Panc1 (cell line): ENCODE measurements at regions not wholly inside any gene's neighbourhood (a gene's known extent, or its start where the extent isn't known, plus 50 kb on each side); places are given as distances from the start of the nearest gene placed in this dataset.

ENCODE experiments used
- ATAC-seq: fragments of 200-7000 bp; cut with Tn5 transposase; 2 replicates; pipeline ENCODE4 v1.9.1; 2020; ENCODE audit warnings: mild to moderate bottlenecking, moderate library complexity
- BruUV-seq: library from RNA; stranded (reverse); fragments of 400-500 nt; replicated peaks from 2 replicates; lab custom pipeline; 2021; lab: Mats Ljungman, UMichigan
- CTCF ChIA-PET: fragments of 300-600 bp; sonication (Branson Sonifier 250); formaldehyde crosslinking; loops from one replicate; lab custom pipeline; 2022; ENCODE audit warnings: antibody characterized with exemption; lab: Charles Lee
- POLR2A ChIA-PET: fragments of 300-600 bp; sonication (Branson Sonifier 250); formaldehyde crosslinking; loops from one replicate; lab custom pipeline; 2022; ENCODE audit warnings: antibody characterized with exemption; lab: Charles Lee
- DNase-seq: peaks from one replicate; pipeline ENCODE4 v3.0.0-alpha.2; 2010; ENCODE audit warnings: low read depth, low spot score
- H3K27ac ChIP-seq: 2 replicates; pipeline ENCODE4 v1.5.1; 2011; ENCODE audit warnings: mild to moderate bottlenecking, low read length, inconsistent platforms
- H3K27me3 ChIP-seq: fragments of 200-500 bp; sonication (Bioruptor generic); 2 replicates; pipeline ENCODE4 v1.6.0; 2014; ENCODE audit warnings: low read length, inconsistent platforms; ENCODE audit not compliant: control insufficient read depth, insufficient read depth
- H3K36me3 ChIP-seq: fragments of 200-500 bp; sonication (Bioruptor generic); 2 replicates; pipeline ENCODE4 v1.5.1; 2014; ENCODE audit warnings: inconsistent platforms, mild to moderate bottlenecking, low read length, moderate library complexity; ENCODE audit not compliant: control insufficient read depth, insufficient read depth
- H3K4me1 ChIP-seq: 2 replicates; pipeline ENCODE4 v1.5.1; 2011; ENCODE audit warnings: inconsistent platforms, mild to moderate bottlenecking, low read length, moderate library complexity; ENCODE audit not compliant: control insufficient read depth, insufficient read depth
- H3K4me3 ChIP-seq, 2 experiments: 2 replicates each; pipeline ENCODE4 v1.5.1; 2011 to 2012; ENCODE audit warnings: low read depth in 2 of 2, low read length in 2 of 2, mild to moderate bottlenecking in 2 of 2, inconsistent platforms in 1 of 2, moderate library complexity in 1 of 2
- H3K9me3 ChIP-seq: fragments of 200-500 bp; sonication (Bioruptor generic); 2 replicates; pipeline ENCODE4 v1.5.1; 2014; ENCODE audit warnings: low read depth, mild to moderate bottlenecking, inconsistent platforms, low read length, moderate library complexity; ENCODE audit not compliant: control insufficient read depth, insufficient read depth
- CTCF ChIP-seq: fragments of 450-650 bp; IDR thresholded peaks from 2 replicates; pipeline ENCODE4 v1.5.1; 2017; ENCODE audit warnings: mild to moderate bottlenecking
- POLR2AphosphoS5 ChIP-seq: IDR thresholded peaks from 2 replicates; pipeline ENCODE4 v1.6.1; 2012; ENCODE audit warnings: mild to moderate bottlenecking, low read depth, low read length, moderate library complexity
- SIN3A ChIP-seq: IDR thresholded peaks from 2 replicates; pipeline ENCODE4 v1.6.1; 2012; ENCODE audit warnings: low read depth, mild to moderate bottlenecking, low read length, moderate library complexity, borderline replicate concordance; ENCODE audit not compliant: insufficient read depth
- TCF7L2 ChIP-seq: IDR thresholded peaks from 2 replicates; pipeline ENCODE4 v1.6.1; 2011; ENCODE audit warnings: mild to moderate bottlenecking, low read depth, low read length, inconsistent platforms
- in situ Hi-C: cut with HindIII; loops from 2 replicates; pipeline ENCODE4 v1.10.0; 2016; ENCODE audit warnings: low sequenced_read_pairs, low pct_unique_long_range_greater_than_20kb
- intact Hi-C: fragments of 100-400 bp; cut with micrococcal nuclease; formaldehyde crosslinking; loops from one replicate; pipeline ENCODE4 v1.10.0; 2022; ENCODE audit not compliant: unreplicated experiment
- TF ChIP-seq, protein P1 (sequence below), 2 experiments: IDR thresholded peaks; 2 replicates each; pipeline ENCODE4 v1.6.1; 2011 to 2012; ENCODE audit warnings: low read depth in 2 of 2, control low read depth in 1 of 2, low read length in 1 of 2, mild to moderate bottlenecking in 1 of 2, moderate library complexity in 1 of 2; ENCODE audit not compliant: insufficient read depth in 1 of 2

DNA sequence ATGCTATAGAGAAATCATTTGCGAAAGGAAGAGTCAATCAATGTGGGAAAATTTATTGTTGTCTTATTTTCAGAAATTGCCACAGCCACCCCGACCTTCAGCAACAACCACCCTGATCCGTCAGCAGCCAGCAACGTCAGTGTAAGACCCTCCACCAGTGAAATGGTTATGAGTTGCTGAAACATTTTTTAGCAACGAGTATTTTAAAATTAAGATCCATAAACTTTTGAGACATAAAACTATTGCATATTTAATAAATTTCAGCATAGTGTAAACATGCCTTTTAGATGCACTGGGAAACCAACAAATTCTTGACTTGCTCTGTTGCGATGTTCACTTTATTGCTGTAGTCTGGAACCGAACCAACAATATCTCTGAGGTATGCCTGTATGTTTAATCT is 887.9 kb downstream of the DCDC2C start:
- TF ChIP-seq TCF7L2, result no peak
- TF ChIP-seq SIN3A, result no peak
- TF ChIP-seq CTCF, result no peak
- TF ChIP-seq POLR2AphosphoS5, result no peak
- TF ChIP-seq, protein P1, sequence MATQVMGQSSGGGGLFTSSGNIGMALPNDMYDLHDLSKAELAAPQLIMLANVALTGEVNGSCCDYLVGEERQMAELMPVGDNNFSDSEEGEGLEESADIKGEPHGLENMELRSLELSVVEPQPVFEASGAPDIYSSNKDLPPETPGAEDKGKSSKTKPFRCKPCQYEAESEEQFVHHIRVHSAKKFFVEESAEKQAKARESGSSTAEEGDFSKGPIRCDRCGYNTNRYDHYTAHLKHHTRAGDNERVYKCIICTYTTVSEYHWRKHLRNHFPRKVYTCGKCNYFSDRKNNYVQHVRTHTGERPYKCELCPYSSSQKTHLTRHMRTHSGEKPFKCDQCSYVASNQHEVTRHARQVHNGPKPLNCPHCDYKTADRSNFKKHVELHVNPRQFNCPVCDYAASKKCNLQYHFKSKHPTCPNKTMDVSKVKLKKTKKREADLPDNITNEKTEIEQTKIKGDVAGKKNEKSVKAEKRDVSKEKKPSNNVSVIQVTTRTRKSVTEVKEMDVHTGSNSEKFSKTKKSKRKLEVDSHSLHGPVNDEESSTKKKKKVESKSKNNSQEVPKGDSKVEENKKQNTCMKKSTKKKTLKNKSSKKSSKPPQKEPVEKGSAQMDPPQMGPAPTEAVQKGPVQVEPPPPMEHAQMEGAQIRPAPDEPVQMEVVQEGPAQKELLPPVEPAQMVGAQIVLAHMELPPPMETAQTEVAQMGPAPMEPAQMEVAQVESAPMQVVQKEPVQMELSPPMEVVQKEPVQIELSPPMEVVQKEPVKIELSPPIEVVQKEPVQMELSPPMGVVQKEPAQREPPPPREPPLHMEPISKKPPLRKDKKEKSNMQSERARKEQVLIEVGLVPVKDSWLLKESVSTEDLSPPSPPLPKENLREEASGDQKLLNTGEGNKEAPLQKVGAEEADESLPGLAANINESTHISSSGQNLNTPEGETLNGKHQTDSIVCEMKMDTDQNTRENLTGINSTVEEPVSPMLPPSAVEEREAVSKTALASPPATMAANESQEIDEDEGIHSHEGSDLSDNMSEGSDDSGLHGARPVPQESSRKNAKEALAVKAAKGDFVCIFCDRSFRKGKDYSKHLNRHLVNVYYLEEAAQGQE (IDR thresholded peaks at IDR 0.05; ENCODE audit: insufficient read depth in 1 of 2, low read depth in 2 of 2, low read length in 1 of 2), result no peak
- in situ Hi-C loops (no loop called here), intact Hi-C loops (no loop called here)
- no peak overlapping the region for H3K27ac ChIP-seq
- POLR2A ChIA-PET, result no interaction called here
- no peaks in the 10 kb centered on the region for H3K4me1 ChIP-seq
- CTCF ChIA-PET, result no interaction called here
- no peaks in the 10 kb centered on the region for H3K9me3 ChIP-seq
- no peak for DNase-seq
- BruUV-seq, result no TSS peak
- H3K27me3 ChIP-seq, result no peaks in the 10 kb centered on the region
- H3K36me3 ChIP-seq, result no peaks in the 10 kb centered on the region
- ATAC-seq, result no peak
- no peak overlapping the region for H3K4me3 ChIP-seq

- in situ Hi-C loops, result no loop called here
- no TSS peak for BruUV-seq
- TF ChIP-seq POLR2AphosphoS5, result no peak
- TF ChIP-seq TCF7L2, result no peak
- TF ChIP-seq, protein P1 (IDR thresholded peaks at IDR 0.05; ENCODE audit: insufficient read depth in 1 of 2, low read depth in 2 of 2, low read length in 1 of 2), result no peak
Measured at GRCh38 chr2:4597400-4597799, 894.0 kb downstream of the DCDC2C start.

More at GRCh38 chr2:4597400-4597799, 894.0 kb downstream of the DCDC2C start:
- H3K4me1 ChIP-seq, result no peaks in the 10 kb centered on the region
- no peak overlapping the region for H3K4me3 ChIP-seq
- H3K27ac ChIP-seq, result no peak overlapping the region
- H3K27me3 ChIP-seq, result no peaks in the 10 kb centered on the region
- intact Hi-C loops, result no loop called here
- ATAC-seq (no peak), DNase-seq (no peak)
- POLR2A ChIA-PET, result interaction anchor here (0.7 kb wide), 1 partner anchor 62 kb away, joined by 4 read pairs; no protein-coding TSS in a partner anchor
- CTCF ChIA-PET, result no interaction called here
- H3K9me3 ChIP-seq, result 0 out of 2 replicates have a peak, but pooled peaks cover 4% of the 10 kb centered on the region
- H3K36me3 ChIP-seq, result no peaks in the 10 kb centered on the region
